ENCODE measurements at regions not wholly inside any gene's neighbourhood (a gene's known extent, or its start where the extent isn't known, plus 50 kb on each side); places are given as distances from the start of the nearest gene placed in this dataset.

DNA sequence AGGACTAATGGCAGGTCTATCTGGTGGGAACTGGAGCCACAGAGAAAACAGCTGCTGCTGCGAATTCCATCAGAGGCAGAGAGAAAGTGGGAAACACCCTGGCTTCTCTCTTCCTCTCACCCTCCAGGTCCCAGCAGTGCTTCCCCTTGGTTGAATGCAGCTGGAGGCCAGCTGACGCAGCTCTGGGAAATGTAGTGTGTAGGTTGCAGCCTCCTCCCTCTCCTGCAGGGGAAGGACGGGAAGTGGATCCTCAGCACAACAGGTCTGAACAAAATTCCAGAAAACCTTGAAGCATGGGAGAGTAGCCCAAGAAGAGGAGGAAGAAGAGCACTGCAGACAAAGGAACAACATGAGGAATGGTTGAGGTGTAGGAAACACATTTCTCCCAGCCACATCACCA, 67.8 kb upstream of the MMP2 start:
- Histone ChIP-seq H3K4me1 (ENCODE audit: control insufficient read depth, insufficient read depth, low read length) (no peaks in the 10 kb centered on the region), H3K36me3 (ENCODE audit: control insufficient read depth in 2 of 2, insufficient read depth in 1 of 2, low read length in 2 of 2) (no peaks in the 10 kb centered on the region), H3K27ac (ENCODE audit: extremely low read depth, low read depth, low read length) (no peak overlapping the region), H3K4me3 (ENCODE audit: low read depth, low read length) (no peak overlapping the region), H3K9me3 (ENCODE audit: control insufficient read depth, insufficient read depth, low read depth, low read length) (no peaks in the 10 kb centered on the region)
- ChIA-PET CTCF (no interaction called here), POLR2A (no interaction called here)
- TF ChIP-seq SP2 (tag by site-specific recombination; IDR thresholded peaks at IDR 0.05) (no peak), KLF9 (tag by site-specific recombination; IDR thresholded peaks at IDR 0.05; ENCODE audit: low read depth) (no peak), OVOL3 (tag by site-specific recombination; IDR thresholded peaks at IDR 0.05) (no peak), ZNF610 (tag by site-specific recombination; IDR thresholded peaks at IDR 0.05; ENCODE audit: borderline replicate concordance) (no peak), ZNF548 (tag by site-specific recombination; IDR thresholded peaks at IDR 0.05) (no peak), ZNF530 (tag by site-specific recombination; IDR thresholded peaks at IDR 0.05; ENCODE audit: low read depth) (no peak), ZNF544 (tag by site-specific recombination; IDR thresholded peaks at IDR 0.05) (no peak), GLIS2 (tag by site-specific recombination; IDR thresholded peaks at IDR 0.05) (no peak), KLF10 (tag by site-specific recombination; IDR thresholded peaks at IDR 0.05) (no peak), ZNF560 (tag by site-specific recombination; IDR thresholded peaks at IDR 0.05; ENCODE audit: borderline replicate concordance) (no peak)
- TF ChIP-seq, protein P1, sequence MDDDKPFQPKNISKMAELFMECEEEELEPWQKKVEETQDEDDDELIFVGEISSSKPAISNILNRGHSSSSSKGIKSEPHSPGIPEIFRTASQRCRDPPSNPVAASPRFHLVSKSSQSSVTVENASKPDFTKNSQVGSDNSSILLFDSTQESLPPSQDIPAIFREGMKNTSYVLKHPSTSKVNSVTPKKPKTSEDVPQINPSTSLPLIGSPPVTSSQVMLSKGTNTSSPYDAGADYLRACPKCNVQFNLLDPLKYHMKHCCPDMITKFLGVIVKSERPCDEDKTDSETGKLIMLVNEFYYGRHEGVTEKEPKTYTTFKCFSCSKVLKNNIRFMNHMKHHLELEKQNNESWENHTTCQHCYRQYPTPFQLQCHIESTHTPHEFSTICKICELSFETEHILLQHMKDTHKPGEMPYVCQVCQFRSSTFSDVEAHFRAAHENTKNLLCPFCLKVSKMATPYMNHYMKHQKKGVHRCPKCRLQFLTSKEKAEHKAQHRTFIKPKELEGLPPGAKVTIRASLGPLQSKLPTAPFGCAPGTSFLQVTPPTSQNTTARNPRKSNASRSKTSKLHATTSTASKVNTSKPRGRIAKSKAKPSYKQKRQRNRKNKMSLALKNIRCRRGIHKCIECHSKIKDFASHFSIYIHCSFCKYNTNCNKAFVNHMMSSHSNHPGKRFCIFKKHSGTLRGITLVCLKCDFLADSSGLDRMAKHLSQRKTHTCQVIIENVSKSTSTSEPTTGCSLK (tag by site-specific recombination; IDR thresholded peaks at IDR 0.05): no peak
- TF ChIP-seq, protein P2, sequence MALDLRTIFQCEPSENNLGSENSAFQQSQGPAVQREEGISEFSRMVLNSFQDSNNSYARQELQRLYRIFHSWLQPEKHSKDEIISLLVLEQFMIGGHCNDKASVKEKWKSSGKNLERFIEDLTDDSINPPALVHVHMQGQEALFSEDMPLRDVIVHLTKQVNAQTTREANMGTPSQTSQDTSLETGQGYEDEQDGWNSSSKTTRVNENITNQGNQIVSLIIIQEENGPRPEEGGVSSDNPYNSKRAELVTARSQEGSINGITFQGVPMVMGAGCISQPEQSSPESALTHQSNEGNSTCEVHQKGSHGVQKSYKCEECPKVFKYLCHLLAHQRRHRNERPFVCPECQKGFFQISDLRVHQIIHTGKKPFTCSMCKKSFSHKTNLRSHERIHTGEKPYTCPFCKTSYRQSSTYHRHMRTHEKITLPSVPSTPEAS (tag by site-specific recombination; IDR thresholded peaks at IDR 0.05): no peak

DNA sequence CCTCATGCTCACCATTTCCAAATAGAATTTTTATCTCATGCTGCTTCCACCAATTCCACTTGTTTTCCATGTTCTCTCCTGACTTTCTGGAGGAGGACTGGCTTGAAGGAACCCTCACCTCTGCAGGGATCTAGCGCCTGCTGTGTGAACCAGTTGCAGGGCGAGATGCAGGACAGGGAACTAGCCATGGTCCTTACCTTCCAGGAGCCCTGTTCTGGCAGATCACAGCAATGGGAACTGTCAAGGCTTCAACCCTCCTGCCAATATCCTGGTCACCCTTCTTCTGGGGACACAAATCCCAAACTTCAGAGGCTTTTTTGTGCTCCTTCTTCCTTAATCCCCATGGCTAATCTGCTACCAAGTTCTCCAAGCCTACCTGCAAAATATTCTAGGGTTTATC, 60.4 kb upstream of the MMP2 start:
- TF ChIP-seq, protein P1 (tag by site-specific recombination; IDR thresholded peaks at IDR 0.05): no peak
- TF ChIP-seq, protein P3, sequence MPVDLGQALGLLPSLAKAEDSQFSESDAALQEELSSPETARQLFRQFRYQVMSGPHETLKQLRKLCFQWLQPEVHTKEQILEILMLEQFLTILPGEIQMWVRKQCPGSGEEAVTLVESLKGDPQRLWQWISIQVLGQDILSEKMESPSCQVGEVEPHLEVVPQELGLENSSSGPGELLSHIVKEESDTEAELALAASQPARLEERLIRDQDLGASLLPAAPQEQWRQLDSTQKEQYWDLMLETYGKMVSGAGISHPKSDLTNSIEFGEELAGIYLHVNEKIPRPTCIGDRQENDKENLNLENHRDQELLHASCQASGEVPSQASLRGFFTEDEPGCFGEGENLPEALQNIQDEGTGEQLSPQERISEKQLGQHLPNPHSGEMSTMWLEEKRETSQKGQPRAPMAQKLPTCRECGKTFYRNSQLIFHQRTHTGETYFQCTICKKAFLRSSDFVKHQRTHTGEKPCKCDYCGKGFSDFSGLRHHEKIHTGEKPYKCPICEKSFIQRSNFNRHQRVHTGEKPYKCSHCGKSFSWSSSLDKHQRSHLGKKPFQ (tag by site-specific recombination; IDR thresholded peaks at IDR 0.05): no peak
- TF ChIP-seq ZNF2 (tag by site-specific recombination; IDR thresholded peaks at IDR 0.05) (no peak), ZNF548 (tag by site-specific recombination; IDR thresholded peaks at IDR 0.05) (no peak), SP7 (tag by site-specific recombination; IDR thresholded peaks at IDR 0.05) (no peak), ZNF707 (tag by site-specific recombination; IDR thresholded peaks at IDR 0.05) (no peak), YY1 (tag by site-specific recombination; IDR thresholded peaks at IDR 0.05) (no peak)
- TF ChIP-seq, protein P4, sequence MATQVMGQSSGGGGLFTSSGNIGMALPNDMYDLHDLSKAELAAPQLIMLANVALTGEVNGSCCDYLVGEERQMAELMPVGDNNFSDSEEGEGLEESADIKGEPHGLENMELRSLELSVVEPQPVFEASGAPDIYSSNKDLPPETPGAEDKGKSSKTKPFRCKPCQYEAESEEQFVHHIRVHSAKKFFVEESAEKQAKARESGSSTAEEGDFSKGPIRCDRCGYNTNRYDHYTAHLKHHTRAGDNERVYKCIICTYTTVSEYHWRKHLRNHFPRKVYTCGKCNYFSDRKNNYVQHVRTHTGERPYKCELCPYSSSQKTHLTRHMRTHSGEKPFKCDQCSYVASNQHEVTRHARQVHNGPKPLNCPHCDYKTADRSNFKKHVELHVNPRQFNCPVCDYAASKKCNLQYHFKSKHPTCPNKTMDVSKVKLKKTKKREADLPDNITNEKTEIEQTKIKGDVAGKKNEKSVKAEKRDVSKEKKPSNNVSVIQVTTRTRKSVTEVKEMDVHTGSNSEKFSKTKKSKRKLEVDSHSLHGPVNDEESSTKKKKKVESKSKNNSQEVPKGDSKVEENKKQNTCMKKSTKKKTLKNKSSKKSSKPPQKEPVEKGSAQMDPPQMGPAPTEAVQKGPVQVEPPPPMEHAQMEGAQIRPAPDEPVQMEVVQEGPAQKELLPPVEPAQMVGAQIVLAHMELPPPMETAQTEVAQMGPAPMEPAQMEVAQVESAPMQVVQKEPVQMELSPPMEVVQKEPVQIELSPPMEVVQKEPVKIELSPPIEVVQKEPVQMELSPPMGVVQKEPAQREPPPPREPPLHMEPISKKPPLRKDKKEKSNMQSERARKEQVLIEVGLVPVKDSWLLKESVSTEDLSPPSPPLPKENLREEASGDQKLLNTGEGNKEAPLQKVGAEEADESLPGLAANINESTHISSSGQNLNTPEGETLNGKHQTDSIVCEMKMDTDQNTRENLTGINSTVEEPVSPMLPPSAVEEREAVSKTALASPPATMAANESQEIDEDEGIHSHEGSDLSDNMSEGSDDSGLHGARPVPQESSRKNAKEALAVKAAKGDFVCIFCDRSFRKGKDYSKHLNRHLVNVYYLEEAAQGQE (tag by site-specific recombination; IDR thresholded peaks at IDR 0.05): peak; percentile 81
- no peaks in the 10 kb centered on the region for H3K4me1 ChIP-seq (ENCODE audit: control insufficient read depth, insufficient read depth, low read length)
- H3K4me3 ChIP-seq (ENCODE audit: low read depth, low read length): no peak overlapping the region
- H3K27ac ChIP-seq (ENCODE audit: extremely low read depth, low read depth, low read length): no peak overlapping the region
- ChIA-PET POLR2A (no interaction called here), CTCF (no interaction called here)
- H3K36me3 ChIP-seq (ENCODE audit: control insufficient read depth in 2 of 2, insufficient read depth in 1 of 2, low read length in 2 of 2): no peaks in the 10 kb centered on the region
- H3K9me3 ChIP-seq (ENCODE audit: control insufficient read depth, insufficient read depth, low read depth, low read length): no peaks in the 10 kb centered on the region
